Activated CD4-positive, alpha-beta T cell treated with anti-CD3 and anti-CD28 coated beads, Interleukin-10, Interleukin-2, amounts not matched to agents 100 ng/mL and 50 ng/mL, durations not matched to agents 16 hours and 8 hours (primary cell): ENCODE measurements at regions not wholly inside any gene's neighbourhood (a gene's known extent, or its start where the extent isn't known, plus 50 kb on each side); places are given as distances from the start of the nearest gene placed in this dataset.
"Not testable (repeated sequence)": the region's sequence is repeated elsewhere in the genome, so short reads cannot be mapped to it uniquely, and the experiment has no call there.

Experiments used
- DNase-seq: peaks from one replicate; pipeline ENCODE4 v3.0.0-alpha.2; 2020

DNA sequence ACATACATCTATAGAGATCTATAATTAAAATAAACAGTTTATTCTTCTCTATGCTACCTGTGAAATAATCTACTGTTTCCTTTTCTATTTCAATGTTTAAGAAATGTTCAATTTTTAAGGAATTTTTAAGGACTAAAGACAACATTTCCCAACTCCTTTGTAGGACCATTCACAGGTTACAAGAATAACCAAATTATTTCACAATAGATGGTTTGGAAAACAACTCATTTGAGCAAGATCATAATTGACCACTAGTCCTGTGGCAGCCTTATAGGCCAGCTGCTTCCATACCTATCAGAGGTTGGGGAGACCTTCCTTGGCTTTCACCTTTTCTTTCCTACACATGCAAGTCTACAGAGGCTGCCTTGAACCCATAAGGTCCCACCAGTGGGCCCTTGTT, 193.7 kb downstream of the TTC39B start:
- no peak for DNase-seq

DNA sequence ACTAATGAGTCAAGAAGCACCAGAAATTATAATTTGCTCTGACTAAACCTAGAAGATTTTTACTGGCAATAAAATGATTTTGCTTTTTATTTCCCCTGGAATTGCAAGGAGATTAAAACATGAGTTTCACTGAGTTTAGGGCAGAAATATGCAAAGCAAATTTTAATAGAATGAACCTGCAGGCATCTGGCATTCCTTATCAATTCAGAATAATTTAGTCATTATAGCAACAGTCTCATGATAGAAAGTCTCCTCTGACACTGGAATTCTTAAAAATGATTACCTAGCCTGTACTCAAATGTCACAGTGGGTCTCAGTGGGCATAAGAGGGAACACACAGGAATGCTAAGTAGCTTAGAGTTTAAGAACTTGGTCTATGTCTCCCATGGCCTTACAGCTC, 195.9 kb downstream of the TTC39B start:
- DNase-seq: no peak

DNA sequence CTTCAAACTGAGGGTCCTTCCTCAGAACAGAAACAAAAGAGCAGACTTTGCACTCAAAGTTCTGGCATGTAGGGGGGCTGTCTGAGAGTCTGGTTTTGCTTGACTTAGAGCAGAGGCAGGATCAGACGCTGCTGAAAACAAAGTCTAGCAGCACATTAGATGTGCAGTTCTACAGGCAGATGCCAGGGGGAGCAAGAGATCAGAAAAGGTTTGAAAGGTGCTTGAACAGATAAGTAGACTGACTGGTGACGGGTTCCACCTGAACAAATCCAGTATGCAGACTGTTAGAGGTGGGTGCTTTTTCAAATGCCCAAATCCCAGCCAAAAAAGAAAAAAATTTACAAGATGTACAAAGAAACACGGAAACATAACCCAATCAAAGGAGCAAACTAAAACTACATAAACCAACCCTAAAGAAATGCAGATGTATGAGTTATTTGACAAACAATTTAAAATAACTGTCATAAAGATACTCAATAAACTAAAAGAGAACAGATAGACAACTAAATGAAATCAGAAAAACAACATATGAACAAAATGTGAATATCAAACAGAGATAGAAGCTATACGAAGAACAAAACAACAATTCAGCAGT, 194.7 kb upstream of the FREM1 start:
- DNase-seq: peak; percentile 63

DNA sequence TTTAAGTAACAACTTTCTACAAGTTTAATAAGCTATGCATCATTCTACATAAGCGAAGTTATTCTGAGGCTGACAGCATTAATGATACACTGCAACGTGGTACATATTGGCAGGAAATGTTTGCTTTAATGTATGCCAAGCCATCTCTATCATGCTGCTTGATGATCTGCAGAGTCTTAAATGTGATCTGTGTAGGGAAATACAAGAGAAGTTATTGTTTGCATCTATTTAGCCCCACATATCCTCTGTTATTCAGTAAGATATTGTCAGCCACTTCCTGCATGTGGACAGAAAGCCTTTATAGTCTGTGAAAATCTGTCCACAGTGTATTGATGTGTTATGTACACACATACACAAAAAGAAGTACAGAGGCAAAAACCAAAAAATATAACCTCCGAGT, 193.1 kb upstream of the FREM1 start:
- no peak for DNase-seq

DNA sequence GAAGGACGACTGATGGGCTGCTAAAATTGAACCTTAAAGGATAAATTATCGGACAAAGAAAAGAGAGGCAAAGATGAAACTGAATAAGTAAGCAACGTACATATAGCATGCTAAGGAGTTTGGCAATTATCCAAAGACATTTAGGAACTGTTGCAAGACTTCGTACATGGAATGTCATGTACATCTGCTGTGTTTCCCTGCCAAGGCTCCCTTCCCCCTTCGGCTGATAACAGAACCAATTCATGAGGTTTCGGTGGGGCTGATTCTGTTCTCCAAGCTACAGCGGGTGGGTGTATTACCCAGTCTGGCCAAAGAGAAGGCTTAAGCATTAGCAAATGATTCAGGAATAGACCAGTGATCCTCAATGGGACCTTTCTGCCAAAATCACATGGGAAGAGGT, 190.9 kb upstream of the FREM1 start:
- no peak for DNase-seq

DNA sequence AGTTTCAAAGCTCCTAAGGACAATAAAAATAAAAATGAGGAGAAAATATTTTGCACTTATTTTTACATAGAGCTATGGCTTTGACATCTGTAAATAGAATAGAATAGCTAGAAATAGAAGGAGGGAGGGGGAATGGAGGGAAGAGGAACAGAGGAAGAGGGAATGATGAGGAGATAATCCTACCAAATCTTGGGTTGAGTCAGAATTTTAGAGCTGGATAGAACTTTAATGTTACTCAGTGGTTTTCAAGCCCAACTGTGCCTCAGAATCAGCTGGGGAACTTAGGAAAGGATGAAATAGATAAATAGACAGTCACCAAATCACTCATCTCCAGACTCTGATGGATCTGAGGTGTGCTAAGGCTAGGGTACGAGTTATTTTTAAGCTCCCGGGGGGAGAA, 190.3 kb upstream of the FREM1 start:
- no peak for DNase-seq

DNA sequence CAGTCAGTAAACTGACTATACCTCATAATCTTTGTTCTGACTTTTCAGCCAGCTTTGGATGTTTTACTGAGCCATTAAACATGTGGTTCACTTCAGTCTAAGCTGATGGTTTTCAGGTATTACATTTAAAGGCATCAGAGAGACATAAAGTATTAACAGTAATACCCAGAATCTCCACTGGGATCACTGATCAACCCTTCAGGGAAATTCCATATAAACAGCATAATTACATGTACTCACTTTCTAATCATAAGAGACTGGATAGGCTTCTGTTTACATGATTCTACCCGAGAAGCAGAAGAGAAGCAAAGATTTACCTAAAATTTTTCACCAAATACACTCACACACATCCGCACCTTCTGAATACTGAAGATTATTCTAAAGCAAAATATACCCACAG, 186.7 kb upstream of the FREM1 start:
- DNase-seq: no peak

DNA sequence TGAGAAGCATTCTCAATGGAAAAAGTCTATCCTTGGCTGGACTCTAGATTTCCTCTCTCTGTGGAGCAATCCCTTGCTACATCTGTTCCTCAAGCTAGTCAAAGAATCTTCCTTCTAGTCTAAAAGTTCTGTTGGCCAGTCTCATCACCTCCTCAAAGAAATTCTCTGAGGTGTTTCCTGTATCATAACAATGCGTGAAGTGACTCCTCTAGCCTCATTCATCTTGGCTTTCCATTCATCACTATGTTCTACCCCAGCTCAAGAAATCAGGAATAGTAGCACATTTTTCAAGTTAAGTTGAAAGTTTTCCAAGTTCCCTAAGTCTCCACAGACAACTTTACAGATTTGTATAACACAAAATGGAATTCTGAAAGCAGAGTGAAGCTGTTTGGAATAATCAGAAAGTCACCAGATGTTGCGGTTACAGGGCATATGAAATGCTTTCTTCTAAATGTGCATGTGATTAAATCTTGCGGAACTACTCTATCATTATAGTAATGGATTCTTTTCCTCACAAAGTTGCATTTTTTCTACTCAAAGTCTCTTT, 176.6 kb upstream of the FREM1 start:
- DNase-seq: no peak

DNA sequence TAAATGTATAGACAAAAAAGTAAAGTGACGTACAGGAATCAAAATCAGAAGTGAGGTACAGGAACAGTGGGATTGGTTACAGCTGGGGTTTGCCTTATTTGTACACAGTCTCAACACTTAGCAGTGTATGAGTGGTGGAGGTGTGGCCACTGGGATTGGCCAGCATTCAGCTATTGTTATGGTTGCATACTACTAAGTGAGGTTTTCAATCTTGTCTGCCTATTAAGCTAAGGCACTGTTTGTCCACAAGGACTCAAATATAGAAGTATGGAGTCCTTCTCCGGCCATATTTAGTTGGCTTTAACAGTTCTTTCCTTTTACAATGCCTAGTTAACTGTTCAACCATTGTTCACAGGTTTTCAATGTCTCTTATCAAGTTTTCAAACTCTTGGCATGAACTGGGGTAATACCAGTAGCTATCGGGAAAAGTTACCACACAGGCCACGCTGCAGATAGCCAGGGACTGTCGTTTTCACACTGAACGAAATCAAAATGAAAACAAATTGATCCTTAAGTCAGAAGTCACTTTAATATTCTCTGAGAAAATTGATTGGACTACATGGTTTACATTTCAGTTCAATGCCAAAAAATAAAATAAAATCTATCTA, 176.0 kb upstream of the FREM1 start:
- no peak for DNase-seq

DNA sequence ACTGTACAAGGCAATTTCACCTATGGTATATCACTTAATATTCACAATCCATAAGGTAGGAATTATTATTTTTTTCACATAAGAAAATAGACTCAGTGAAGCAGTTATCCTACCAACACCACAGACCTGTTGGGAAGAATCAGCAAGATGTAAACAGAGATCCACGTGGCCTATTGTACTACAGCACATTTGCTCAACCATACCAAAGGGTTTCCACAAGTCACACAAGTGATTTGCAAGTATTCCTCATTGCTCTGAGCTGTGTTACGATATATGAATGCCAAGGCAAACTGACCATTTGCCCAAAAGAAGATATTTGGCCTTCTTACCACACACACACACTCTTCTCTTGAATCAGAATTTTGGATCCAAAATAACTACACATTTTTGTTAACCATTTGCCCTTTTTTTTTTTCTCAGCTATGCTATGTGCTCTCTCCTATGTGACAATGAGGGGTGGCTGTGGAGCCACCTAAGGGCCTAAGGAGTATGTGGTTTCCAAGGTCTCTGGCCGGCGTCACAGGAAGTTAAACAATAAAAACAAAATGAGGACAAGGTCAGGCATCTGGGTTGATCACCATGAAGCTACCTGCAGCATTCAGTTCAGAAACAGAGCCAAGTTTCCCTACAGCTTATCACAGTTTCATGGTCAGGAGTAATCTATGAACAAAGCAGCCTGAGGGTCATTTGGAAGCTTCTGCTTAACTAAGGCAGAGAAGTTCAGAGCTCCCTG, 171.0 kb upstream of the FREM1 start:
- DNase-seq: no peak

DNA sequence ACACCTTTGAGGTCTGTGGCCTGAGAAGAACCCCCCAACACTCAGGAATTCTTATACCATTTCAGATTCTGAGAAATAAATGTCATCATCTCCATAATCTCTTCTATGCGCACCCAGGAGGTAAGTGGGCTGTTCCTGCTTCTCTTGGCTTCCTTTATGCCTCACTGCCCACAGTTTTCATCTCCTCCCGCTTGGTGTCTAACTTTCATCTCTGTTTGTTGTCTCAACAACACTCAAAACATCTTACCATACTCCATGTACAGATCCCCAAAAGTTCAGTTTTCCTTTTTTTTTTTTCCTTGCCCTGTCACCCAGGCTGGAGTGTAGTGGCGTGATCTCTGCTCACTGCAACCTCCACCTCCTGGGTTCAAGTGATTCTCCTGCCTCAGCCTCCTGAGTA, 170.2 kb upstream of the FREM1 start:
- no peak for DNase-seq

DNA sequence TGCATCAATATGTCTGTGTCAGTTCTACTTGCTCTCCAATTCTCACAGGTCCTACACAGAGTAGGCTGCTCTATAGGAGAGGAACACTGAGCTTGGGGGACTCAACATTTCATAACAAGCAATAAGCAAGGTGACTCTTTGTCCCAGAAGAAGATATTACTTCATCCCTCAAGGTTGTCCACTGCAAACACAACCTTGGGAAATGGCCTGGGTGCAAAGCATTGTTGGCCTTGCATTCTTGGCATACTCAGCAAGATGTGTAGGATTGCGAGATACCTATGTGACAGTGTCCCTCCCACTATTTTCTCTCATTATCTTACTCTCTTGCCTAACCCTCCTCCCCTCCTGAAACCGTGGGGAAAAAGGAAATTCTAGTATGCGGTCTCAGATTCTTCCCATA, 169.8 kb upstream of the FREM1 start:
- DNase-seq: no peak

DNA sequence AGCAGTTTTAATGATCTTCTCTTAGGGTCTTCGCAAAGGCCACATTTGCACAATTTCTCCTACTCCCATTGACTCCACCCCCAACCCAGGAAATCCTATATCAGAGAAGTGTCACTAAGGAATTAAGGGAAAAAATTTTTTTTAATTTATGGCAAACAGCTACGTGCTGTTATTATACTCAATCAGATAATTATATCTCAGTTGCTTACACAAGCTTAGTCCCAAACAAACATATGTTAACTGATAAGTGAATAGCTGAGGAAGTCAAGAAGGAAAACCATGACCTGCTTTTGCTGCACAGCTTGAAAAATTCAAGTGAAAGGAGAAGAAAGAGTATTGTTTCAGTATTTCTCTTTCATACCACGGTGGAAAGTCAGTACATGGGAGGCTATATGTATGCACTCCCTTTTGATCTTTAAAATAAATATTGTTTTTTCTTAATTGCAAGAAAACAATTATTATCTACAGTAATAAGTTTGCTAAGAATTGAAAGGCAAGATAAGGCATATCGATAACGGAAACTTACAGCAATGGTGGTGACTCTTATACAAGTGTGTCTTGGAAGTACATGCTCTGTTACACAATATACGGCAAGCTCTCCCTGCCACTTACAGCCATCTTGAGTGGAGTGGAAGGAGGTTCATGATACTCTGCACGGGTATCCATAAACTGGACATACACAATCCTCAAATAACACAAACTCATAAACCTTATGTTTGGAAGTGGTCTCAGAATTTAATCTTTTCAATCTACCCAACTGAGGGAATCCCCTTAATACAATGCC, 167.9 kb upstream of the FREM1 start:
- DNase-seq: no peak

DNA sequence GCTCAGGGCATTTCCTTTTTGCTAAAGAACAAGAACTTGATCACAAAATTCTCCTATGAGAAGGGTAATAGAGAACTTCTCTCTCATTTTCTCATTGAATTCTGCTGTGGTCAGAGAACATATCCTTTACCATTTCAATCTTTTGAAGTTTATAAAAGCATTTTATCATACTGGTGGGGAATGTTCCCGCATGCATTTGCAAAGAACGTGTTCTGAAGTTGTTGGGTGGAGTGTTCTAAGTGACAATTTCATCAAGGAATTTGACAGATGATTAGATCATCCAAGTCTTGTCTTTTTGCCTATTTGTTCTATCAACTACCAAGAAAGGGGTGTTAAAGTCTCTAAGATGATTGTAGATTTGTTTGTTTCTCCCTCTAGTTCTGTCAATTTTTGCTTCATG, 163.4 kb upstream of the FREM1 start:
- no peak for DNase-seq

DNA sequence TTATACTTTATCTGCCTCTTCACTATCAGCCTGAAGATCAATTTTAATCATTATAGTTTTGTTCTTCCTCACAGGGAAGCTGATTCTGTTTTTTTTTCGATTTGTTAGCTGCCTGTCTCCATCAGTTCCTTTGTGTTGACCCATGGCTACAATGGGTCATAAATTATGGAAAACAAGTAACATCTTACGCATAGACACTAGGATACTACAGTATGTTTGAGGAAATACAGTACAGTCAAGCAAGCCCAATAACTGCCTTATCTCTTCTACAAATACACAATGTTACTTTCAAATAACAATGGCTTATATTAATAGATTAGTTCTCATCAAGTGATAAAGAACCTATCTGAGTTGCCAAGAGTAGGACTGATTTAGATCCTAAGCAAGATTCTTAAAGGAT, 160.5 kb upstream of the FREM1 start:
- no peak for DNase-seq

DNA sequence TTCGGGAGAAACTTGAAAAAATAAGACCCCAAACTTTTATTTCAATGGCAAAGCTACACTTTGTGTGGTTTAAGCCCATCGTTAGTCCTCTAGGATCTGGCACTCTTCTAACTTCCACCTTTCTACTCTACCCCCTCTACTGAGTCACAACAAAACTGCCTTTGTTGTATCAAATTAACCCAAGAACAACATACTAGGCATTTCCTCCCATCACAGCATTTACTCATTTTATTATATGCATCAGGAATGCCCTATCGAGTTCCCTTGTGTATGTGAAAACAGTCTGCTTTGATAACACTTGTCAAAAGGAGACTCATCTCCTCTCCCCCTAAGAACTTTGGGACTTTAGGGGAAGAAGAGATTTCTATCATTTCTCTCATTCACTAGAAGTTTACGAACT, 158.9 kb upstream of the FREM1 start:
- no peak for DNase-seq

DNA sequence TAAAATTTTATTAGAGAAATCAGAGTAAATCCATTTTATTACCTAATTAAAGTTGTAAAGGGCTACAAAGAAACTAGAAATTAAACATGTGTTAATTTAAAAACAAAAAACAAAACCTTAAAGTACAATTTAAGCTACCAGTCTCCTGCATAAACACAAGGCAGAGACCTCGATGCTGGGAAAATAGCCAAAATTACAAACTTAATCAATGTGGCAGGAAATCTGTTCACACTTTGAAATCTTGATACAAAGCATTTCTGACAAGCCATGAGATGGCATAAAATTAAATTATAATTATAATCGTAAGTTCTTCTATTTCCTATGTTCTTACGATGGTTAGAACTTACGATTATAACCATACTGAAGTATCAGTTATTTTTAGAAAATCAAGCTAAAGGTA, 158.0 kb upstream of the FREM1 start:
- DNase-seq: no peak

DNA sequence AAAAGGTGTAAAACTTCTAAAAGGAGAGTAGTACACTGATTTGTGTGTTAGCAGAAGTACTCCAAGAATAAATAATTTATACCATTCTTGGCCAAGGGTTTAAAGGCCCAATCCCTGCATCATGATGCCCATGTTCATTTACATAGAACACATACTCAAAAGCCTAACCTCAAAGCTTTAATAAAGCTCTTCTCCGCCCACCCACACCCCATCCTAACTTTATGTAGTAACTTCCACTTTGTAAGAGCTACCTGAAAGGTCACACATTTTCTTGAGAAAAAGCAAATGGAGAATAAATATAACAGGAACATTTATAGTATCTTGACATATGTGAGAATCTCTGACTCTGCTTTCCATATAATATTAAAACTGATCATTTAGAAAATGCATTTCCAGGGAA, 148.8 kb upstream of the FREM1 start:
- DNase-seq: no peak

DNA sequence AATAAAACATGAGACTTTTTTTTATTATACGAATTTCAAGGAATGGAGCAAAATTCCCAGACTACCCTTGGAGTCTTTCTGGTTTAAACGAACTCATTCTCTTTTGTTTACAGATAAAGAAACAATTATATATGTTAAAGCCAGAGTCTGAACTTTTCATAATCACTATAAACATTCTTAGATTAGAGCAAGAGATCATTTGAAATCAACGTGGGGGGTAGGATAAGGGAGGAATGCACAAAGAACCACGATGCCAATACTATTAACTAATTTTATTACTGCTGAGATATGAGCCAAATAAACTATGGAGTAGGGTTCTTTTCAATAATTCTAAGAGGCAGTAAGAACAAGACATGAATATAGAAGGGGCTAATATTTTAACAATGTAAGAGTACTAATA, 148.0 kb upstream of the FREM1 start:
- DNase-seq: no peak

DNA sequence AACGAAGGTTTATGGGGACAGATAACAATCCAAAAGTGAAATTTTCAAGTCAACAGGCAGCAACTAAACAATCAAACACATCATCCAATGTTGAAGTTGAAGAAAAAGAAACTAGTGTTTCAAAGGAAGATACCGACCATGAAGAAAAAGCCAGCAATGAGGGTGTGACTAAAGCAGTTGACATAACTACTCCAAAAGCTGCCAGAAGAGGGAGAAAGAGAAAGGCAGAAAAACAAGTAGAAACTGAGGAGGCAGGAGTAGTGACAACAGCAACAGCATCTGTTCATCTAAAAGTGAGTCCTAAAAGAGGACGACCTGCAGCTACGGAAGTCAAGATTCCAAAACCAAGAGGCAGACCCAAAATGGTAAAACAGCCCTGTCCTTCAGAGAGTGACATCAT, 145.1 kb upstream of the FREM1 start:
- not testable (repeated sequence) for DNase-seq

DNA sequence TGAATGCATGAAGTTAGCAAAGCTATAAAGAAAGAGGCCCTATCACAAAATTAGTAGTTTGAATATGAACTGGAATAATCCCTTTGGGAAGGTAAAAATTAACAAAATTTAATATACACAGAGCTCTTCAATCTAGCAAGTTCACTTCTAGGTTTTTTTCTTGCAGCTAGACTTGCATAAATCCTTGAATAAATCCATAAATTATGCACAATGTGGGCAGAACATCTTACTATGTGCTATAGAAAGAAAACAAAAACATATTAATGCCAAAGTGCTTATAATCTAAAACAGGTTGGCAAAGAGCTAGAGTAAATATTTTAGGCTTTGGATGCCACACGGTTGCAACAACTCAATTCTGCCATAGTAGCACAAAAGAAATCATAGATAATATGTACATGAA, 138.5 kb upstream of the FREM1 start:
- no peak for DNase-seq

DNA sequence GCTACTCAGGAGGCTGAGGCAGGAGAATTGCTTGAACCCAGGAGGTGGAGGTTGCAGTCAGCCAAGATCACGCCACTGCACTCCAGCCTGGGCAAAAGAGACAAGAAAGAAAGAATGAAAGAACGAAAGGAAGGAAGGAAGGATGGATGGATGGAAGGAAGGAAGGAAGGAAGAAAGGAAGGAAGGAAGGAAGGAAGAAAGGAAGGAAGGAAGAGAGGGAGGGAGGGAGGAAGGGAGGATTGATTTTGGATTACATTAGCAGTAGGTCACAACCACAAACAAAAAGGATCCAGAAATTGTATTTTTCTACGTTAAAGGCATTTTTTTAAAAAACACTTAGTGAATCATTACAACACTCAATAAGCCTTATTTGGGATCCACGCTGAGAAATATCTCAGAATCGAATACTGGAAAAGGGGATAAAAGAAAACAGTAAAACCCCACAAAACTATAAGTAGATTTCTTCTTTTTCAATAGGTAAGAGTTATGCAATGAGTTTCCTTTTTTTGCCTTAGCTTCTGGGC, 136.9 kb upstream of the FREM1 start:
- DNase-seq: no peak

DNA sequence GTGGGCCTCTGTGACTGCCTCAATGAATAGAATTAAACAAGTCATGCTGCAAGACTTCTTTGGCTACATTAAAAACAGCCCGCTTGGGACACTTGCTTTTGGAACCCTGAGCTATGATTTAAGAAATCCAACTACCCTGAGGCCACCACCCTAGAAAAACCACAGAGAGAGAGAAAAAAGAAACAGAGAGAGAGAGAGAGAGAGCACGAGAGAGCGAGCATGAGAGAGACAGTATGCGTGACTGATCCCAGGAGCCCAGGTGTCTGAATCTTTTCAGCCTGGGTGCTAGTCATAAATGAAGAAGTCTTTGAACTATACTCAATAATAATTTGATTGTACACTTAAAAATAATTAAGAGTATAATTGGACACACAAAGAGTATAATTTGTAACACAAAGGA, 123.1 kb upstream of the FREM1 start:
- DNase-seq: no peak
